GM12873 (cell line): ENCODE measurements at regions not wholly inside any gene's neighbourhood (a gene's known extent, or its start where the extent isn't known, plus 50 kb on each side); places are given as distances from the start of the nearest gene placed in this dataset.

Experiments
- CTCF ChIP-seq: IDR thresholded peaks from 2 replicates; pipeline ENCODE4 v1.5.1; 2012; ENCODE audit warnings: low read depth, mild to moderate bottlenecking, moderate library complexity, low read length, control low read depth; ENCODE audit not compliant: insufficient read depth; ENCODE audit errors: missing control alignments

GRCh38 chr1:201605385-201606010, 66.6 kb downstream of the NAV1 start:
- no peak for TF ChIP-seq CTCF

GRCh38 chr1:201606096-201606495, 67.2 kb downstream of the NAV1 start:
- no peak for TF ChIP-seq CTCF

DNA sequence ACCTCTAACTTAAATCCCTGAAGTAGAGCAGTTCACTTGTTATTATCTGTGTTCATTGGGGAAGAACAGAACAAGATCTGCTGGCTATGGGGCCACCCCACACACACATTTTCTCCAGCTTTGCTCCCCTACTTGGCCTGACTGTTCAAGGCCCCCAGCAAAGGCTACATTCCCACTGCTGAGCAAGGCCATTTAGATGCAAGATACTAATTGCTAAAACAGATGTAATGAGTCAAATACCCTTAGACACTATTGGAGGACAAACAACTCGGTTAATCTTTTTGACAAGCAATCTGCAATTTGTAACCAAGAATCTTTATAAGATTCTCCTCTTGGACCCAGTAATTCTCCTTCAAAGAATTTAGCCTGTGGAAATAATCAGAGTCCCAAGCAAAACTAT, 67.7 kb downstream of the NAV1 start:
- no peak for TF ChIP-seq CTCF

- no peak for TF ChIP-seq CTCF
These were observed 69.9 kb downstream of the NAV1 start for GRCh38 chr1:201608635-201609395.

DNA sequence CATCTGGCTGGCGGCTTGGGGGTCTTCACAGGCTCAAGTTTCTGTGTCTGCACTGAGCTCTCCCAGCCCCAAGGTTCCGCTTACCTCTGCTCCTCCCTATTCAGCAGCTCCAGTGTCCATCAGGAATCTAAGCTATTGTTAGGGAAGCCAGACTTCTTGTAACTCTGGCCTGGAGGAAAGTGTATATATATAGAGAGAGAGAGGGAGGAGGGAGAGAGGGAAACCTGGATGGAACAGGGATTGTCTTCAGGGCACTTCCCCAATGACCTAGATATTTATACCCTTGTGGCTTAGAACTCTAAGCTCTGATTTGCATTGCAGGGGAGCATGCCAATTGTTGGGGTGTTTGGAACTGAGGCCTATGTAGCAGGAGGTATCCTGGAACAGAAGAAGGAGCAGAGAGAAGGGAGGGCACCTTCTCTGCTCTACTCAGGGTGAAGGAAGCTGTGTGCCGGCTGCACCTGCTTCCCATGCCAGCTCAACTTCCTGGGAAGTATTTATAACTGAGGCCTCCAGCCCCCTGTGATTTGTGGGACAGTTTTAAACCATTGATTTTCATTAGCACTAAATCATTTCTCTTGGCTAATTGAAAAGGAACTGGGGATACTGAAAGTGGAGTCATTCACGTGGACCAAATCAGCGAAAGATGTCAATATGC, 70.9 kb downstream of the NAV1 start:
- TF ChIP-seq CTCF, result no peak

GRCh38 chr1:201610858-201611257, 71.9 kb downstream of the NAV1 start:
- TF ChIP-seq CTCF, result no peak

GRCh38 chr1:201612645-201613044, 73.7 kb downstream of the NAV1 start:
- no peak for TF ChIP-seq CTCF
